NCI-H1105 treated with DMSO at 0.1 percent for 48 hours (cell line): ENCODE measurements at regions not wholly inside any gene's neighbourhood (a gene's known extent, or its start where the extent isn't known, plus 50 kb on each side); places are given as distances from the start of the nearest gene placed in this dataset.
A peak's percentile ranks its signal among the peaks of the same experiment; 100 is the strongest.
"Not testable (repeated sequence)": the region's sequence is repeated elsewhere in the genome, so short reads cannot be mapped to it uniquely, and the experiment has no call there.

Experiments used
- DNase-seq: peaks from one replicate; lab custom pipeline; 2025; lab: John Stamatoyannopoulos, UW

DNA sequence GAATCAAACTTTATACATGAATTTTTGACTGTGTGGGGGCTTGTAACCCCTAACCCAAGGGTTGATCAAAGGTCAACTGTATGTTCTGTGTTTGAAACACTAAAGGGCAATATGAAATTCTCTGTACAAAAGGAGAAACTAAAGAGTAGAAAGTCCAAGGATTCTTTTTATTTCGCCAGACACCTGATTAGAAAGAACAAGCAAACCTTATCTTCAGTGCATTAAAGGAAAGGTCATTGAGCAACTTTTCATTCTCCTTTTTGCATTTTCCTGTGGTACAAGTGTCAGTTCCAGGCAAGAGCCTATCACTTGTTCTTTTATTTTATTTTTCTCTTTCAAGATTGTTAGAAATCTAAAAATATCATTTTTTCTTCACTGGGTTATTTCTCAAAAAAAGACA is 430.1 kb upstream of the EPHA3 start:
- DNase-seq = no peak

GRCh38 chr3:88678747-88679146 is 428.7 kb upstream of the EPHA3 start:
- no peak for DNase-seq

- DNase-seq = no peak
Measured at GRCh38 chr3:88690287-88690686, 417.1 kb upstream of the EPHA3 start.

DNA sequence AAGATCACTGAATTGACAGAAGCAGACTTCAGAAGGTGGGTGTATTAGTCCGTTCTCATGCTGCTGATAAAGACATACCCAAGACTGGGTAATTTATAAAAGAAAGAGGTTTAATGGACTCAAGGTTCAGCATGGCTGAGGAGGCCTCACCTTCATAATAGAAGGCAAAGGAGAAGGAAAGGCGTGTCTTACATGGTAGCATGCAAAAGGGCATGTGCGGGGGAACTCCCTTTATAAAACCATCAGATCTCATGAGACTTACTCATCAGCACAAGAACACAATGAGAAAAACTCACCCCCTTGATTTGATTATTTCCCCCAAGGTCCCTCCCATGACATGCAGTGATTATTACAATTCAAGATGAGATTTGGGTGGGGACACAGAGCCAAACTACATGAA is 416.3 kb upstream of the EPHA3 start:
- no peak for DNase-seq

DNA sequence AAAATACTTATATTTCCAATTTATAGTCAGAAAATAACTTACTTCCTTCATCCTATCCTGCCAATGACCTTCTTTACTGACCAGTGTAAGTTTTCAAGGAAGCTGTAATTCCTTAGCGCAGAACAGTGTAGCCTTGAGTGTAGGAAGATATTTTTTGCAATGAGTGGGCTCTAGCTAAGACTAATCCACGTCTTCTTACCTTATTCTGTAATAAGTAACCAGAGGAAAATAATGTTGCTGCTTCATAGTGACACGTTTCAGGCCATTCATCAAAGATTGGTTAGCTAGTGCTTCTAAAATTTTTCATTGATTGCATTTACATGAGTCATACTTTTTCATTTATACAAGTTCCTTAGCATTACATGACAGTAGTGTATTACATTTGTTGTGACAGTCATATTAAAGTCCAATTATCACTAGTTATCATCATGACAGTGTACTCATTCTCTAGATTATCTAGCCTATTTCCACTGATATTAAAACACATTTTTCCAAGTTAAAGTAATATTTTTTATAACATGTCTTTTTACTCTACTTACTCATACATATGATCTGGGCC is 403.8 kb upstream of the EPHA3 start:
- no peak for DNase-seq

DNA sequence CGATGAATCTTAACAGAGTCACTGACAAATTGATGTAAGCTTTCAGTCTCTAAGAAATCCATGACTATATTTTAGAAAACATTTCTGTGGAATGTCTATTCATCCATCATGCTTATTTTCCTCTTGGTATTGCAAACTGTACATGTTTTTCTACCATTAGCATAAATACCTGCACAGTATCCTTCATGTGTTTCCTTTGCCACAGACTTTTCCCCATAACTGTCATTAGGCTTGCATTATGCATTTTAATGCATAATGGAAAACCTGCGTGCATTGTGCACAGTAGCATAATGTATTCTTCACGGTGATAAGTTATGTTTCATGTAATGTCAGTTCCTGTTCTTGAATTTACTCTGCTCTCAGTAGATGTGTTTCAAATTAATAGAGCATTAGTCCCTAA is 403.1 kb upstream of the EPHA3 start:
- no peak for DNase-seq

DNA sequence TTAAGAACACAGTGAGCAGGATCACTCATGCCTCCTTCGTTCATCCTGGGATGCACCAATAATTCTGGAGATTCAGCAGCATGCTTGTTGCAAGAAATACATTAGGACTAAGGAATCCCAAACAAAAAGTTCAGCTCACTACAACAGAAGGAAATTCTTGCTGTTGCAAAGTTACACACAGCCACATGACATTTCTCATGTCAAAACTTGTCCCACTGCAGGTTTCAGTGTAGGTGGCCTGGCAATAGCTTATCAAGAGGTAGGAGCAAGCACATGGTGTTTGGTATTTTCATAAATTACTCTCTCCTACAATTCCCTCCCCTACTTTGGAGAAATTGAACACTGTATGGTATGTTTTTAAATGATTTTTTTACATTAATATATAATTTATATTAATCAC is 399.6 kb upstream of the EPHA3 start:
- DNase-seq = no peak

DNA sequence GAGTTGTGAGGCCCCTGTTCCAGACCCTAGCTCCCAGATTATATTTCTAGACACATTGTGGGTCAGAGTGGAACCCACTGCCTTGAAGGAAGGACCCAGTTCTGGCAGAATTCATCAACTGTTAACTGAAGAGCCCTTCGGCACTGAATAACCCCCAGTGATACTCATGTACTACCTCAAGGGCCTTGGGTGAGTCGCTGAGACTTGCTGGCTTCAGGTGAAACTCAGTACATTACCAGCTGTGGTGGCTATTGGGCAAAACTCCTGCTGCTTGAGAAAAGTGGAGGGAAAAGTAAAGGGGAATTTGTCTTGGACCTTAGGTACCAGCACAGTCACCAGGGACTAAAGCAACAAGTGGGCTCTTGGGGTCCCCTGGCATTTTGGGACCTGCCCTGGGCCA is 394.9 kb upstream of the EPHA3 start:
- no peak for DNase-seq

DNA sequence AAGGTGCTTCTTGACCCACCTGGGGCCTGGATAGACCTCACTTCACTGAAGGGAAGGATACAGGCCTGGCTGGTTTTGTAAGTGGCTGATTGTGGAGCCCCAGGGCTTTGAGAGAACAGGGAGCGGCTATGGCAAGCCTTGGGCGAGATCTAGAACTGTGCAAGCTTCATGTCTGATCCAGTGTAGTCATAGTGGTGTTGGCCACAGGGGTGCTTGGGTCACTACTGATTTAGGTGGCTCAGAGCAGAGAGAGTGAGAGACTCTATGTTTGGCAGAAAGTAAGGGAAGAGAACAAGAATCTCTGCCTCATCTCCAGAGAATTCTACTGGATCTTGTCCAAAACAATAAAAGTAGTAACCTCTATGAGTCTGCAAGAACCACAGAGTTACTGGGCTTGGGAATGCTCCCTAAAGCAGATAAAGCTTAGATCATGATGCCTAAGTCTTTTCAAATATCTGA is 394.2 kb upstream of the EPHA3 start:
- no peak for DNase-seq

GRCh38 chr3:88725440-88726165 is 381.8 kb upstream of the EPHA3 start:
- peak; percentile 57 for DNase-seq

GRCh38 chr3:88732186-88732585 is 375.2 kb upstream of the EPHA3 start:
- DNase-seq = no peak

GRCh38 chr3:88742106-88742505 is 365.3 kb upstream of the EPHA3 start:
- DNase-seq = no peak

- DNase-seq = no peak
Measured at GRCh38 chr3:88742674-88743507, 364.5 kb upstream of the EPHA3 start.

DNA sequence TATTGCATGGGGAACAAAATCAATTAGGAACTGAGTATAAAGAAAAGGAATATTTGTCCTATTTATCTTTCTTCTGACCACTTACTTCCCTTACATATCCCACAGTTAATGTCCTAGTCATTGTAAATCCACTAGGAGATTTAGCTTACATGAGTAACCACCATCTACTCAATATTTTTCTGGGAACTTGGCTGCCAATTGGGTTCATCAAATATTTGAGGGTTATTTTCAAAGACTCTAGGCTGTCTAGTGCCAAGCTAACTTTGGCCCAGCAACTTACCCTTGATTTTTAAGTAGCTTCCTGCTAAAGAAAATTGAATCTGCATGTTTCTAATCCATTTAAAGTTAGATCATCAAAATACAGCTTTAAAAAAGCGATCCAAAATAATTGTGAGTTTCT is 362.5 kb upstream of the EPHA3 start:
- DNase-seq = no peak

GRCh38 chr3:88747145-88747544 is 360.3 kb upstream of the EPHA3 start:
- not testable (repeated sequence) for DNase-seq

DNA sequence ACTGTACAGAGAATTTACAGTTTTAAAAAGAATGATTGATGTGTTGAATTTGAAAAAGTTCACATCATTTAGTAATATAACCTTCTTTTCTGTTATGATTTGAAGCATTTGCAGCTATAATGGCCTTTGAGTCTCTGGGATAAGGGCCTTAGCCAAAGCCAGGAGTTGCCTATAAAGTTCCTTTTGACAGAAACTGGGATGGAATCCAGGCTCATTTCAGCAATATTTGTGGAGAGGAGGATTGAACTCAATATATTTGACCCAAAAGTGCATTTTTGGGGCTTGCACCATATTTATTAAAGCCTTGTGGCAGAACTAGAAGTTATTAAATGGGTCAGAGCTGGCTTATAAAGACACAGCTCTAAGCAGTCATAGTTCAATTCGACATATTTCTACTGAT is 348.7 kb upstream of the EPHA3 start:
- DNase-seq = no peak

GRCh38 chr3:88767746-88768145 is 339.7 kb upstream of the EPHA3 start:
- DNase-seq = no peak

DNA sequence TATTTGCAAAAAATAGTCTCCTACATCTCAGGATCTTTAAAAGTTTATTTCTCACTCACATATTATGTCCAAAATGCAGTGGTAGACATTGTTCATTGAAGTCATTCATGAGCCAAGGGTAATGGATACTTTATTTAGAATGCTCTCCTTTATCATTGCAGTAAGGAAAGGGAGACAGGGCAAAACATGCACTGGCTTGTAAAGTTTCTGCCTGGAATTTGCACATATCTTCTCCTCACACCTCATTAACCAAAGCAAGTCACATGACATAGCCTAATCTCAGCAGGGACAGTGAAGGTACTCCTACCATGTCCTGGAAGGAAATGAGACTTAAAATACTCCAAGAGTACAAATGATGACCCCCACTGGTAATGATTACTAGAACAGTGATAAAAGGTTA is 333.7 kb upstream of the EPHA3 start:
- DNase-seq = no peak

DNA sequence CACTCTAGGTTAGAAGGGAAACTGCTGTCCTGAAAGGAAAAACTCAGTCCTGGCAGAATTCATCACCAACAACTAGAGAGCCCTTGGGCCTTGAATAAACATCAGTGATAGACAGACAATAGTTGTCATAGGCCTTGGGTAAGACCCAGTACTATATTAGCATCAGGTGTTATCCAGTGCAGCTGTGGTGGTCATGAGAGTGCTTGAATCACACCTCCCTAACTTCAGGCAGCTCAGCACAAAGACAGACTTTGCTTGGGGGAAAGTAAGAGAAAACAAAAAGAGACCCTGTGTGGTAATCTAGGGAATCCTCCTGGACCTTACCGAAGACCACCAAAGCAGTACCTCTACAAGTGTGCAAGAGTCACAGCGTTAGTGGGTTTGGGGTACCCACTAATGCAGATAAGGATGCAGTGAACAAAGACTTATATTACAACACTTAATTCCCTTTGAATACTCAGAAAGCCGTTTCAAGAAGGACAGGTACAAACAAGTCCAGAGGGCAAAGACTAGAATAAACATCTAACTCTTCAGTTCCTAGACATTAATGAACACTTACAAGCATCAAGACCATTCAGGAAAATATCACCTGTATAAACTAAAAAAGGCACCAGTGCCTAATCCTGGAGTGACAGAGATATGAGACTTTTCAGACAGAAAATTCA is 332.3 kb upstream of the EPHA3 start:
- peak; percentile 65 for DNase-seq

GRCh38 chr3:88779482-88779881 is 327.9 kb upstream of the EPHA3 start:
- DNase-seq = no peak

- DNase-seq = no peak
Measured at GRCh38 chr3:88784925-88785324, 322.5 kb upstream of the EPHA3 start.

DNA sequence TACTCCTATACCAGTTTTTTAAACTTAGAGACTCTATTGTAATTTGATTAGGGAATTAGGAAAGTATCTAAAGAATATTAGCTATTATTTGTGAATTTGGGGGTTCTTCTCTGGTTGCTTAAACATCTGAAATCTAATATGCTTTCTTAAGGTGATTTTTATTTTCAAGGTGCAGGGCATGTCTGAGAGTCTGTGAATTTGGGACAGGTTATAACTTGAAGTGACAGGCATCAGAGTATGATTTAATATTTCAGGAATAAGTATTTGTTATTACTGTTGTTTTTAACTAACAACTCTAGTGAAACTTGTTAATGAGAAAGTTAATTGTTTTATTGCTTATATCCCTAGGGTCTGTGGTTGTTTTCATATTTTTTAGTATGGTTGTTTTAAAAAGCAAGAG is 321.6 kb upstream of the EPHA3 start:
- DNase-seq = no peak

- no peak for DNase-seq
Measured at GRCh38 chr3:88795503-88795902, 311.9 kb upstream of the EPHA3 start.
